B cell (primary cell): ENCODE measurements at regions not wholly inside any gene's neighbourhood (a gene's known extent, or its start where the extent isn't known, plus 50 kb on each side); places are given as distances from the start of the nearest gene placed in this dataset.

Source experiments
- CTCF ChIP-seq: fragments of 200-600 bp; IDR thresholded peaks from one replicate; pipeline ENCODE4 v1.8.0; 2022; ENCODE audit warnings: antibody characterized with exemption, mild to moderate bottlenecking
- EZH2 ChIP-seq: IDR thresholded peaks from 2 replicates; pipeline ENCODE4 v1.6.1; 2012; ENCODE audit warnings: borderline replicate concordance, low read depth, mild to moderate bottlenecking, moderate library complexity, low read length; ENCODE audit not compliant: insufficient read depth, poor library complexity, severe bottlenecking

- TF ChIP-seq CTCF (no peak), EZH2 (no peak)
These were observed 505.0 kb downstream of the BCOR start for GRCh38 chrX:39592776-39593175.
